Endothelial cell of umbilical vein (primary cell): ENCODE measurements at regions not wholly inside any gene's neighbourhood (a gene's known extent, or its start where the extent isn't known, plus 50 kb on each side); places are given as distances from the start of the nearest gene placed in this dataset.

Experiments
- BruUV-seq: library from RNA; stranded (reverse); fragments of 400-500 nt; replicated peaks from 2 replicates; lab custom pipeline; 2021; lab: Mats Ljungman, UMichigan
- CTCF ChIA-PET: fragments of 300-600, 350-600 bp; sonication (Branson Sonifier 250); formaldehyde crosslinking; loops from one replicate; lab custom pipeline; 2021; ENCODE audit warnings: antibody characterized with exemption, inconsistent platforms; lab: Charles Lee
- POLR2A ChIA-PET: fragments of 300-600, 350-600 bp; sonication (Branson Sonifier 250); formaldehyde crosslinking; loops from one replicate; lab custom pipeline; 2021; ENCODE audit warnings: antibody characterized with exemption, inconsistent platforms; lab: Charles Lee
- DNase-seq: peaks from one replicate; pipeline ENCODE4 v3.0.0-alpha.2; 2011; ENCODE audit warnings: low read depth, low spot score
- FAIRE-seq: peaks from 2 replicates; lab custom pipeline; 2011; peaks lifted over from hg19 to GRCh38; lab: Jason Lieb, UNC
- H2AFZ ChIP-seq: 2 replicates; pipeline ENCODE4 v1.6.0; 2012; ENCODE audit warnings: low read depth, low read length, control low read depth, inconsistent platforms
- H3K27ac ChIP-seq: 2 replicates; pipeline ENCODE4 v1.5.1; 2011; ENCODE audit warnings: low read depth, mild to moderate bottlenecking, control low read depth, low read length, moderate library complexity; ENCODE audit not compliant: insufficient read depth
- H3K27me3 ChIP-seq, 2 experiments: 2 replicates each; pipeline versions ENCODE4 v1.6.0 to v1.6.1; 2011; ENCODE audit warnings: low read length in 2 of 2, mixed read lengths in 1 of 2; ENCODE audit not compliant: control insufficient read depth in 2 of 2, insufficient read depth in 2 of 2
- H3K36me3 ChIP-seq, 2 experiments: 2 replicates in 1 of 2; 3 replicates in 1 of 2; pipeline ENCODE4 v1.5.1; 2011; ENCODE audit warnings: low read length in 2 of 2, mild to moderate bottlenecking in 1 of 2, moderate library complexity in 1 of 2; ENCODE audit not compliant: control insufficient read depth in 2 of 2, insufficient read depth in 2 of 2; ENCODE audit errors: extremely low read depth in 1 of 2
- H3K4me1 ChIP-seq: 3 replicates; pipeline ENCODE4 v1.5.1; 2011; ENCODE audit warnings: mild to moderate bottlenecking, low read length; ENCODE audit not compliant: control insufficient read depth, insufficient read depth; ENCODE audit errors: extremely low read depth
- H3K4me2 ChIP-seq: 2 replicates; pipeline ENCODE4 v1.6.1; 2011; ENCODE audit warnings: low read length, control low read depth, mixed read lengths; ENCODE audit not compliant: insufficient read depth
- H3K4me3 ChIP-seq, 3 experiments: fragments of 200-600 bp in 1 of 3; sonication (generic), shearing (Covaris generic) in 1 of 3; replicated peaks in 1 of 3; 2 replicates each; pipeline ENCODE4 v1.5.1; 2011 to 2016; ENCODE audit warnings: control low read depth in 3 of 3, low read length in 3 of 3, mild to moderate bottlenecking in 2 of 3, inconsistent platforms in 1 of 3, low read depth in 1 of 3, moderate library complexity in 1 of 3; ENCODE audit not compliant: insufficient read depth in 1 of 3
- H3K79me2 ChIP-seq: 2 replicates; pipeline ENCODE4 v1.6.0; 2012; ENCODE audit warnings: low read length, inconsistent platforms; ENCODE audit not compliant: control insufficient read depth, insufficient read depth
- H3K9ac ChIP-seq: replicated peaks from 2 replicates; pipeline ENCODE3; 2011; ENCODE audit warnings: low read length, control low read depth; ENCODE audit not compliant: insufficient read depth; ENCODE audit errors: extremely low read depth
- H3K9me1 ChIP-seq: replicated peaks from 3 replicates; pipeline ENCODE4 v1.6.0; 2011; ENCODE audit warnings: mild to moderate bottlenecking, low read length; ENCODE audit not compliant: control insufficient read depth, insufficient read depth; ENCODE audit errors: extremely low read depth
- H3K9me3 ChIP-seq: replicated peaks from 2 replicates; pipeline ENCODE4 v1.5.1; 2012; ENCODE audit warnings: low read length, inconsistent platforms; ENCODE audit not compliant: control insufficient read depth, insufficient read depth
- H4K20me1 ChIP-seq: replicated peaks from 2 replicates; pipeline ENCODE3; 2011; ENCODE audit warnings: mild to moderate bottlenecking, low read length; ENCODE audit not compliant: control insufficient read depth, insufficient read depth; ENCODE audit errors: extremely low read depth
- EZH2 ChIP-seq: IDR thresholded peaks from 2 replicates; pipeline ENCODE4 v1.6.1; 2012; ENCODE audit warnings: borderline replicate concordance, low read depth, mild to moderate bottlenecking, moderate library complexity, low read length, inconsistent platforms; ENCODE audit not compliant: severe bottlenecking
- FOS ChIP-seq: IDR thresholded peaks from 2 replicates; pipeline ENCODE4 v1.6.1; 2011; ENCODE audit warnings: mild to moderate bottlenecking, low read length, moderate library complexity, borderline replicate concordance; ENCODE audit not compliant: insufficient read depth
- GATA2 ChIP-seq: IDR thresholded peaks from 2 replicates; pipeline ENCODE4 v1.7.0; 2011; ENCODE audit warnings: low read depth, mild to moderate bottlenecking, moderate library complexity, mixed read lengths, low read length; ENCODE audit not compliant: insufficient read length, insufficient read depth
- JUN ChIP-seq: IDR thresholded peaks from 2 replicates; pipeline ENCODE4 v1.6.1; 2011; ENCODE audit warnings: borderline replicate concordance, low read depth; ENCODE audit not compliant: insufficient read length, insufficient read depth
- MYC ChIP-seq: IDR thresholded peaks from one replicate; pipeline ENCODE4 v1.6.1; 2011; ENCODE audit warnings: mild to moderate bottlenecking, low read depth, low read length
- POLR2A ChIP-seq: IDR thresholded peaks from 2 replicates; pipeline ENCODE4 v1.6.1; 2012; ENCODE audit warnings: low read depth, mild to moderate bottlenecking, control low read depth, low read length
- POLR2AphosphoS5 ChIP-seq: IDR thresholded peaks from 2 replicates; pipeline ENCODE4 v1.6.1; 2012; ENCODE audit warnings: low read depth, mild to moderate bottlenecking, control low read depth, low read length, moderate library complexity; ENCODE audit not compliant: insufficient read depth
- dilution Hi-C: fragments of 300-500 bp; cut with MboI; formaldehyde crosslinking; loops from one replicate; pipeline ENCODE4 v1.15.0; 2019; ENCODE audit warnings: low sequenced_read_pairs; ENCODE audit not compliant: extremely low pct_ligation_motif_present
- intact Hi-C: fragments of 100-400 bp; cut with micrococcal nuclease; formaldehyde crosslinking; loops from one replicate; pipeline ENCODE4 v1.10.0; 2022
- TF ChIP-seq, protein P1 (sequence below), 2 donors: IDR thresholded peaks; 1 replicate in 1 of 2; 2 replicates in 1 of 2; pipeline ENCODE4 v1.5.1; 2011; ENCODE audit warnings: low read length in 2 of 2, mild to moderate bottlenecking in 2 of 2, moderate library complexity in 2 of 2, control low read depth in 1 of 2, inconsistent platforms in 1 of 2, low read depth in 1 of 2; ENCODE audit not compliant: insufficient read depth in 1 of 2; ENCODE audit errors: extremely low read depth in 1 of 2
- TF ChIP-seq, protein P2 (sequence below): IDR thresholded peaks from 2 replicates; pipeline ENCODE4 v1.6.1; 2011; ENCODE audit not compliant: insufficient read depth, insufficient read length

DNA sequence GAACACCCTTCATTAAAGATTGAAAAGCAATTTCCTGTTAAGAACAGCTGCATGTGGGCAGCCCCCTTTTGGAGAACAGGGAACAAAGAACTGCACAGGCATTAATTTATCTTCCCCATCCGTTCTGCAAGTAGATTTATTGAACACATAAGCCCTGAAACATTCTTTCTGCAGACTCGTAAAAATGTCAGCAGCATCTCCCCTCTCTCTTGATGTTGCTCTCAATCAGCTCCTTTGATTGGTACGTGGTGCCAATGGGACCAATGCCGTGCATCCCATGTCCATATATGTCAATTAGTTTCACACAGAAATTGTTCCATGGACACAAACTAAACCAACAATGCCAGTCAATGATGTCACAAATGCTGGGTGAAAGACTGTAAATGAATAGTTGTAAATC is 228.5 kb upstream of the RASGEF1B start:
- DNase-seq (no peak), FAIRE-seq (no peak)
- no peaks in the 10 kb centered on the region for H3K9me1 ChIP-seq
- TF ChIP-seq FOS, result no peak
- TF ChIP-seq EZH2, result no peak
- TF ChIP-seq, protein P1, sequence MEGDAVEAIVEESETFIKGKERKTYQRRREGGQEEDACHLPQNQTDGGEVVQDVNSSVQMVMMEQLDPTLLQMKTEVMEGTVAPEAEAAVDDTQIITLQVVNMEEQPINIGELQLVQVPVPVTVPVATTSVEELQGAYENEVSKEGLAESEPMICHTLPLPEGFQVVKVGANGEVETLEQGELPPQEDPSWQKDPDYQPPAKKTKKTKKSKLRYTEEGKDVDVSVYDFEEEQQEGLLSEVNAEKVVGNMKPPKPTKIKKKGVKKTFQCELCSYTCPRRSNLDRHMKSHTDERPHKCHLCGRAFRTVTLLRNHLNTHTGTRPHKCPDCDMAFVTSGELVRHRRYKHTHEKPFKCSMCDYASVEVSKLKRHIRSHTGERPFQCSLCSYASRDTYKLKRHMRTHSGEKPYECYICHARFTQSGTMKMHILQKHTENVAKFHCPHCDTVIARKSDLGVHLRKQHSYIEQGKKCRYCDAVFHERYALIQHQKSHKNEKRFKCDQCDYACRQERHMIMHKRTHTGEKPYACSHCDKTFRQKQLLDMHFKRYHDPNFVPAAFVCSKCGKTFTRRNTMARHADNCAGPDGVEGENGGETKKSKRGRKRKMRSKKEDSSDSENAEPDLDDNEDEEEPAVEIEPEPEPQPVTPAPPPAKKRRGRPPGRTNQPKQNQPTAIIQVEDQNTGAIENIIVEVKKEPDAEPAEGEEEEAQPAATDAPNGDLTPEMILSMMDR (IDR thresholded peaks at IDR 0.05; ENCODE audit: extremely low read depth in 1 of 2, insufficient read depth in 1 of 2, low read depth in 1 of 2, low read length in 2 of 2), result no peak
- TF ChIP-seq MYC, result no peak
- TF ChIP-seq GATA2, result no peak
- TF ChIP-seq, protein P2, sequence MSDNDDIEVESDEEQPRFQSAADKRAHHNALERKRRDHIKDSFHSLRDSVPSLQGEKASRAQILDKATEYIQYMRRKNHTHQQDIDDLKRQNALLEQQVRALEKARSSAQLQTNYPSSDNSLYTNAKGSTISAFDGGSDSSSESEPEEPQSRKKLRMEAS, result no peak
- no peak for TF ChIP-seq JUN
- no peak for TF ChIP-seq POLR2AphosphoS5
- TF ChIP-seq POLR2A, result no peak
- no peak overlapping the region for H3K27ac ChIP-seq
- H3K27me3 ChIP-seq, result no peaks in the 10 kb centered on the region
- no peak overlapping the region for H3K9ac ChIP-seq
- H2AFZ ChIP-seq, result no peak overlapping the region
- H4K20me1 ChIP-seq, result no peaks in the 10 kb centered on the region
- no peak overlapping the region for H3K4me2 ChIP-seq
- BruUV-seq, result no TSS peak
- no peaks in the 10 kb centered on the region for H3K9me3 ChIP-seq
- CTCF ChIA-PET, result no interaction called here
- POLR2A ChIA-PET, result no interaction called here
- H3K4me3 ChIP-seq, result no peak overlapping the region
- no peaks in the 10 kb centered on the region for H3K36me3 ChIP-seq
- dilution Hi-C loops (no loop called here), intact Hi-C loops (no loop called here)
- no peaks in the 10 kb centered on the region for H3K4me1 ChIP-seq
- no peaks in the 10 kb centered on the region for H3K79me2 ChIP-seq
